Astrocyte (in vitro differentiated cells and primary cell): ENCODE measurements at regions not wholly inside any gene's neighbourhood (a gene's known extent, or its start where the extent isn't known, plus 50 kb on each side); places are given as distances from the start of the nearest gene placed in this dataset.

Source experiments
- DNase-seq: peaks from one replicate; pipeline ENCODE4 v3.0.0-alpha.2; 2010; ENCODE audit warnings: low read depth
- FAIRE-seq: peaks from 2 replicates; lab custom pipeline; 2011; peaks lifted over from hg19 to GRCh38; lab: Jason Lieb, UNC
- H2AFZ ChIP-seq: 2 replicates; pipeline ENCODE4 v1.6.0; 2012; ENCODE audit warnings: low read depth, low read length, inconsistent platforms
- H3K27ac ChIP-seq: 2 replicates; pipeline ENCODE4 v1.5.1; 2011; ENCODE audit warnings: low read depth, low read length, inconsistent platforms
- H3K27me3 ChIP-seq: 2 replicates; pipeline ENCODE4 v1.6.0; 2011; ENCODE audit warnings: low read length, inconsistent platforms; ENCODE audit not compliant: insufficient read depth
- H3K36me3 ChIP-seq: 2 replicates; pipeline ENCODE4 v1.5.1; 2011; ENCODE audit warnings: low read length, inconsistent platforms; ENCODE audit not compliant: insufficient read depth
- H3K4me1 ChIP-seq: 2 replicates; pipeline ENCODE4 v1.5.1; 2011; ENCODE audit warnings: low read length, inconsistent platforms; ENCODE audit not compliant: insufficient read depth
- H3K4me2 ChIP-seq: 2 replicates; pipeline ENCODE4 v1.6.0; 2012; ENCODE audit warnings: low read length, inconsistent platforms
- H3K4me3 ChIP-seq: 2 replicates; pipeline ENCODE4 v1.5.1; 2011; ENCODE audit warnings: low read depth, mild to moderate bottlenecking, low read length, inconsistent platforms; ENCODE audit not compliant: insufficient read depth
- H3K79me2 ChIP-seq: 2 replicates; pipeline ENCODE4 v1.6.0; 2012; ENCODE audit warnings: mild to moderate bottlenecking, low read length, inconsistent platforms; ENCODE audit not compliant: insufficient read depth
- H3K9ac ChIP-seq: 2 replicates; pipeline ENCODE4 v1.6.0; 2012; ENCODE audit warnings: mild to moderate bottlenecking, low read length, inconsistent platforms
- H3K9me3 ChIP-seq: 2 replicates; pipeline ENCODE4 v1.5.1; 2012; ENCODE audit warnings: low read depth, mild to moderate bottlenecking, low read length, inconsistent platforms; ENCODE audit not compliant: insufficient read depth
- H4K20me1 ChIP-seq: 2 replicates; pipeline ENCODE4 v1.6.0; 2012; ENCODE audit warnings: low read length, inconsistent platforms; ENCODE audit not compliant: insufficient read depth
- H3K27ac Mint-ChIP-seq: one replicate; pipeline ENCODE4 v1.8.0; 2021; ENCODE audit warnings: mild to moderate bottlenecking, mixed read lengths; ENCODE audit not compliant: unreplicated experiment
- H3K27me3 Mint-ChIP-seq: one replicate; pipeline ENCODE4 v1.8.0; 2021; ENCODE audit warnings: low read depth, mixed read lengths; ENCODE audit not compliant: unreplicated experiment
- H3K36me3 Mint-ChIP-seq: one replicate; pipeline ENCODE4 v1.8.0; 2021; ENCODE audit warnings: low read depth, mixed read lengths; ENCODE audit not compliant: unreplicated experiment
- H3K4me1 Mint-ChIP-seq: one replicate; pipeline ENCODE4 v1.8.0; 2021; ENCODE audit warnings: low read depth, mixed read lengths; ENCODE audit not compliant: unreplicated experiment
- H3K4me3 Mint-ChIP-seq: one replicate; pipeline ENCODE4 v1.8.0; 2021; ENCODE audit warnings: mild to moderate bottlenecking, moderate library complexity, mixed read lengths; ENCODE audit not compliant: unreplicated experiment
- H3K9me3 Mint-ChIP-seq: one replicate; pipeline ENCODE4 v1.8.0; 2021; ENCODE audit warnings: mild to moderate bottlenecking, mixed read lengths; ENCODE audit not compliant: unreplicated experiment
- CTCF ChIP-seq: IDR thresholded peaks from 2 replicates; pipeline ENCODE4 v1.5.1; 2011; ENCODE audit warnings: low read depth, mild to moderate bottlenecking, inconsistent platforms, low read length, moderate library complexity; ENCODE audit not compliant: insufficient read depth
- EZH2 ChIP-seq: IDR thresholded peaks from 2 replicates; pipeline ENCODE4 v1.6.1; 2012; ENCODE audit warnings: mild to moderate bottlenecking, low read length, inconsistent platforms; ENCODE audit not compliant: insufficient read depth

GRCh38 chr13:90094357-90094756, 1253.1 kb upstream of the MIR17HG start:
- no peaks in the 10 kb centered on the region for H3K36me3 Mint-ChIP-seq
- H3K27me3 ChIP-seq, result no peaks in the 10 kb centered on the region
- H3K4me2 ChIP-seq, result no peak overlapping the region
- no peaks in the 10 kb centered on the region for H3K9me3 Mint-ChIP-seq
- H3K4me1 Mint-ChIP-seq, result no peaks in the 10 kb centered on the region
- no peaks in the 10 kb centered on the region for H3K36me3 ChIP-seq
- no peak for FAIRE-seq
- no peaks in the 10 kb centered on the region for H3K9me3 ChIP-seq
- H3K4me3 Mint-ChIP-seq, result no peak overlapping the region
- H3K79me2 ChIP-seq, result no peaks in the 10 kb centered on the region
- no peak overlapping the region for H2AFZ ChIP-seq
- no peak for TF ChIP-seq CTCF
- no peak for TF ChIP-seq EZH2
- no peak overlapping the region for H3K9ac ChIP-seq
- H3K27ac ChIP-seq, result no peak overlapping the region
- H3K27me3 Mint-ChIP-seq, result no peaks in the 10 kb centered on the region
- H3K4me3 ChIP-seq, result no peak overlapping the region
- no peaks in the 10 kb centered on the region for H4K20me1 ChIP-seq
- no peaks in the 10 kb centered on the region for H3K4me1 ChIP-seq
- DNase-seq, result no peak
- no peak overlapping the region for H3K27ac Mint-ChIP-seq

- no peak overlapping the region for H3K27ac ChIP-seq
- Mint-ChIP-seq H3K4me3 (no peak overlapping the region), H3K36me3 (no peaks in the 10 kb centered on the region), H3K9me3 (peaks cover 3% of the 10 kb centered on the region), H3K4me1 (no peaks in the 10 kb centered on the region), H3K27ac (no peak overlapping the region), H3K27me3 (no peaks in the 10 kb centered on the region)
- H3K9me3 ChIP-seq, result peaks cover 2% of the 10 kb centered on the region
- H3K9ac ChIP-seq, result no peak overlapping the region
- H3K27me3 ChIP-seq, result no peaks in the 10 kb centered on the region
- TF ChIP-seq EZH2, result no peak
- TF ChIP-seq CTCF, result no peak
- FAIRE-seq (no peak), DNase-seq (no peak)
- no peaks in the 10 kb centered on the region for H4K20me1 ChIP-seq
- H3K79me2 ChIP-seq, result no peaks in the 10 kb centered on the region
- no peaks in the 10 kb centered on the region for H3K4me1 ChIP-seq
- H2AFZ ChIP-seq, result no peak overlapping the region
- no peak overlapping the region for H3K4me3 ChIP-seq
- no peaks in the 10 kb centered on the region for H3K36me3 ChIP-seq
- H3K4me2 ChIP-seq, result no peak overlapping the region
Observed at GRCh38 chr13:90098577-90098976, 1248.9 kb upstream of the MIR17HG start.

- Histone ChIP-seq H3K4me1 (no peaks in the 10 kb centered on the region), H2AFZ (no peak overlapping the region), H3K27ac (no peak overlapping the region), H3K36me3 (no peaks in the 10 kb centered on the region), H3K9me3 (peaks cover 2% of the 10 kb centered on the region), H3K79me2 (no peaks in the 10 kb centered on the region), H3K27me3 (no peaks in the 10 kb centered on the region), H3K4me2 (no peak overlapping the region), H3K4me3 (no peak overlapping the region), H4K20me1 (no peaks in the 10 kb centered on the region), H3K9ac (no peak overlapping the region)
- Mint-ChIP-seq H3K9me3 (peaks cover 3% of the 10 kb centered on the region), H3K4me3 (no peak overlapping the region), H3K36me3 (no peaks in the 10 kb centered on the region), H3K4me1 (no peaks in the 10 kb centered on the region), H3K27me3 (no peaks in the 10 kb centered on the region), H3K27ac (no peak overlapping the region)
- FAIRE-seq, result no peak
- no peak for TF ChIP-seq CTCF
- TF ChIP-seq EZH2, result no peak
- DNase-seq, result no peak
Observed at GRCh38 chr13:90099847-90100246, 1247.6 kb upstream of the MIR17HG start.
